ENCODE measurements at regions not wholly inside any gene's neighbourhood (a gene's known extent, or its start where the extent isn't known, plus 50 kb on each side); places are given as distances from the start of the nearest gene placed in this dataset.

DNA sequence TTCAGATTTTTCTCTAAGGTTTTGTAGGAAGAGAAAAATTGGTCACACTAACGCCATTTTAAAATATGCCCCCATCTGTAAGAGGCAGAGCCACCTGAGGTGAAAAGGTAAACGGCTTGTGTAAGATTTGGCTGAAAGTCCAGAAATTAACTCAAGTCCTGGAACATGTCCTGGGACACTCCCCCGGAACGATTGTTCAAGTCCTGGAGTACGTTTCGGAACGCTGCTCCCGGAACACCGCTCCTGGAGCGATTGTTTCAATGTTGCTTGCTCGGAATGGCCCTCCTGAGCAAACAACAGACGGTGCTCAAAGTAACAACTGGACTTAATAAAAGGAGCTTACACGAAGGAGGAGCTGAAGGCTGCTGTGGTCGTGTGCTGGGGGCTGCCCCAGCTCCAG is 796.5 kb upstream of the SLIT2 start:
- DNase-seq (ENCODE audit: low read depth in 2 of 3, low spot score in 2 of 3): no peak

DNA sequence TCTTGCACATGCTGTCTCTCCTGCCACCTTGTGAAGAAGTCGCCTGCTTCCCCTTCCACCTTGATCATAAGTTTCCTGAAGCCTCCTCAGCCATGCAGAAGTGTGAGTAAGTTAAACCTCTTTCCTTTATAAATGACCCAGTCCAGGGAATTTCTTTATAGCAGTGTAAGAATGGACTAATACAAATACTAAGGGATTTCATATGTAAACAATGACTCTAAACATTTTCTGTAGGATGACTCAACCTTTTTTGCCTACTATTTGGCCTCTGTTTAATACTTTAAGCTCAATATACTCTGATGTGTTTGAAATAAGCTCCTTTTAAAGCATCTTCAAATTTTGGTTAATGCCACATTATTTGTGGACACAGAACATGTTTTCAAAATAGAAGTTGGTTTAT is 813.5 kb upstream of the SLIT2 start:
- no peak for DNase-seq (ENCODE audit: low read depth in 2 of 3, low spot score in 2 of 3)

DNA sequence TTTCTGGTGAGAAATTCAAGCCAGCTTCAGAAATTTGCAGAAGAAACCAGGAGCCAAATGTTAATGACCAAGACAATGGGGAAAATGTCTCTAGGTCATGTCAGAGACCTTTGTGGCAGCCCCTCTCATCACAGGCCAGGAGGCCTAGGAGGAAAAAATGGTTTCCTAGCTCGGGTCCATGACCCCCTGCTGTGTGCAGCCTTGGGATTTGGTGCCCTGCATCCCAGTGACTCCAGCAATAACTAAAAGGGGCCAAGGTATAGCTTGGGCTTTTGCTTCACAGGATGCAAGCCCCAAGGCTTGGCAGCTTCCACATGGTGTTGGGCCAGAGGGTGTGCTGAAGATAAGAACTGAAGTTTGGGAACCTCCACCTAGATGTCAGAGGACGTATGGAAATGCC is 814.7 kb upstream of the SLIT2 start:
- no peak for DNase-seq (ENCODE audit: low read depth in 2 of 3, low spot score in 2 of 3)

DNA sequence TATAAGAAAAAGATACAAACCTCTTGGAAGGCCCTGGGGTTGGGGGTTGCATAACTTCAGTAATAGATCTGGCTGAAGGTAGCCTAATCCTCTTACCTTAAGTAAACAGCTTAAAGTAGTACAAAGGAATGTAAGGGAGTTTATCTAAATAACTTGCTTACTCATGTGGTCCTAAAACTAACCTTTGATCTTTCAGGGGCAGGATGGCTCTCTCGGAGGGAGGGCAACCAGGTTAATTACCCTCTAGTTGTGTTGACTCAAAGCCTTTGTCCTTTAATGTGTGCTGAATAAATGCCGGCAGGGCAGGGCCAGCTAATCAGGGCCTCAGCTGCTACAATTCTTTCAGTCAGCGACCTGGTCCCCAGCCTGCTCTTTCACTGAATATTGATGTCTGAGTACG is 822.0 kb upstream of the SLIT2 start:
- no peak for DNase-seq (ENCODE audit: low read depth in 2 of 3, low spot score in 2 of 3)

DNA sequence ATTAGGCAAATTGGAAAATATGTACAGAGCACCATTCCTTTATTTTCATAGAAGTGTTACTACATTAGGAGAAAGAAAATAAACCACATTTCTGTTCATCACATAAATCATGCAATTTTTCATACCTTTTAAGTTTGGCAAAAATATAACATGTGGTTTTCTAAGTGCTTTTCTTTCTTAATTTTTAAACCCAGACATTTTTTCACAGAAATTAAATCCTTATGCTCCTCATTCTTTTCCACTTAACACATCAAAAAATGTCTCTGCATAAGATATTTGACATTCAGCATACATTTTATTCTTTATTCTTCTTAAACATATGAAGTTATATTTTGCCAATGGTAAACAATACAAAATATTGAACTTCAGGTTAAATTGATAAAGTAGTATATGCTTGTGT is 826.6 kb upstream of the SLIT2 start:
- no peak for DNase-seq (ENCODE audit: low read depth in 2 of 3, low spot score in 2 of 3)

DNA sequence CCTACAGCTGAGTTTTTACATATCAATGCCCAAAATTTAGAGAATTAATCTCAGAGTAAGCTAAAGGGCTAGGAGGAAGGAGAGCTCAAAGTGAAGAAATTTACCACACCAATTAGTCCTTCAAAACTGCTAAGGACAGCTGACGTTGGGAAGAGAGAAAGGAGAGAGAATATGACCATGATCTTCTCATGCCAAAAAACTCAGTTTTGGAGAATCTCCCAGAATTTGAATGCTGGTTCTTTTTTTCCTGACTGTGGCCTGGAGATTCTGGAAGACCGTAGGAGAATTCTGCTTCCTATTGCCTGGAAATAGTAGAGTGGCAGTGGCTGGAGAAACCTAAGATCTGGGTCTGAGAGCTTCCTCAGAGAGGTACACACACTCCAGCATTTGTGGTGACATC is 834.4 kb upstream of the SLIT2 start:
- no peak for DNase-seq (ENCODE audit: low read depth in 2 of 3, low spot score in 2 of 3)

DNA sequence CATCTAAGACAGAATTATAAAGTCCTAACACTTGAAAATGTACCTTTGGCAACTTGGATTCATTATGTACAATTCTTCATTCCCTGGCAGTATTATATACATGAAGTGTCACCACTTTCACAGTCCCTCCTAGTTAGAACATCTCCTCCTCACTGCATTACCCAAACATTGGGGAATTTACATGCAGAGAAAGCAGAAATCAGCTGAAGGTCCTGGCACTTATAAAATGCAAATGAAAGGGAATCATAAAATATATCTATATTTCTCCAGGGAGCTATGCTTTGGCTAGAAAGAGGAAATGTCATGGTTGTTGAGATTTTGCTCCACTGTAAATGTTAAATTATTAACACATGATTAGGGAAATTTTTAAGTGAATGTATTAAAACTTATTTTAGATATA is 835.6 kb upstream of the SLIT2 start:
- no peak for DNase-seq (ENCODE audit: low read depth in 2 of 3, low spot score in 2 of 3)

DNA sequence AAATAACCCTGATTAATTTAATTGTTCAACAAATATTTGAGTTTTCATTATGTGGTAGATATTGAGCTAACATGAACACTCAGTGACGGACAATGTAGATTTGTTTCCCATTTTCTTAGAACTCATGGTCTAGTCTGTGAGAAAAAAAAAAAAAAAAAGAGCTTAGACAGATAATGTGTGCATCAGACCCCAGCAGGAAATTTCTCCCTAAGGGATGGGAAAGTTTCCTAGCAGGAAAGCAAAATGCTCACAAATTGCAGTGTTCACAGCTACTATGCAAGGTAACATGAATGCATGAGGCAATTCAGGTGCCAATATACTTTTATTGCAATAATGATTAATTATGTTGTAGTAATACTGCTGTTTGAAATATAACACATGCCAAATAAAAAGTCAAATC is 843.2 kb upstream of the SLIT2 start:
- no peak for DNase-seq (ENCODE audit: low read depth in 2 of 3, low spot score in 2 of 3)

DNA sequence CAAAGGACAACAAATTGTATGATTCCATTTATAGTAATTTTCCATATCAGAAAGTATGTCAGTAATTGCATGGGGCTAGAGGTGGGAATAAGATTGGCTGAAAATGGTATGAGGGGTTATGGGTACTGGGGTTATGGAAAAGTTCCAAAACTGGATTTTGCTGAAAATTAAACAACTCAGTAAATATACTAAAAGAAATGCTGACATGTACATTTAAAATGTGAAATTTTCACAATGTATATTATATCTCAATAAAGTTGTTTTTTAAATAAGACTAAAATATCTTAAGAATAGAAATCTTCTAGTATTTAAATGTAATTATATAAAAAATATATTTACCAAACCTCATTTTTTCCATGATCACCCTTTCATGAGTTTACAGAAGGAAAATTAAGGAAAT is 844.9 kb upstream of the SLIT2 start:
- no peak for DNase-seq (ENCODE audit: low read depth in 2 of 3, low spot score in 2 of 3)

DNA sequence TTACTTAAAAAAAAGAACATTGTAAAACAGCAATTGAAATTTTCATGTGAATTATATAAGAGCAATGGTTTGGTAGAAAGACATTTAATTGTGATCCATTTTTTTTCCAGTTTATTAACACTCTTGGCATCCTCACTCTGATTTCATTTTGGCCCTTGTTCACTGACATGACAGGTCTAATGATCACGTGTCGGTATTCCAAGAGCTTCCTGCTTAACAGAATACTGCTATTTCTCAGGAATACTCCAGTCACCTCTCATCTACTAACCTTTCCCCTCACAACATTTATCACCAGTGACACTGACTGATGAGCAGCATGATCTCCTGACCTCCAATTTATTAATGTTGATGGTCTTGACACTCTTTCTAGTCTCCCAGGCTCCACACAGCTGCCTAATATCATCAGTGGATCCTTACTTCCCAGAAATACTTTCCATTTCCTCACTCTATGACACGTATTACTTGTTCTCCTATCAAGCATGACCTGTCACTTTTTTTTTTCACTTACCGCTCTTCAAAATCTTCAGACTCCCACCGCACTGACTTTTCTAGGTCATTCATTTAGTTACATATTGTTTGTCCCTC is 847.8 kb upstream of the SLIT2 start:
- no peak for DNase-seq (ENCODE audit: low read depth in 2 of 3, low spot score in 2 of 3)

DNA sequence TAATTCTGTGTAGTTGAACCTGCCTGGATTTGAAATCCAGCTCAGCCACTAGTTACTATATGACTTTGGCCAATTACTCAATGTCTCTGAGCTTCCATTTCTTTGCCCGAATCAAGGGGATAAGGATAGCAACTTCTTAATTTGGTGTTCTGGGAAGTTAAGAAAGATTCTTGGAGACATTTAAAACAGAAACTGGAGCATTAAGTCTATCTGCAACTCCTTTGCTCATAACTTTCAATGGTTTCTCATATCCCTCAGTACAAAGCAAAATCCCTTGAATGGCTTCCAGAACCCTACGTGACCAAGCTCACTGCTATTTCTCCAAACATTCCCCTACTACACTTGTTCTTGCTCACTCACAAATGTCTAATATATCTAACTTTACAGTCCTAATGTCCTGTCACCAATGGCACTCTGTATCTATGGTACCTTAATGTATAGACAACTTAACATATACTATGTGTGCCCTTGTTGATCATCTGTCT is 849.1 kb upstream of the SLIT2 start:
- DNase-seq (ENCODE audit: low read depth in 2 of 3, low spot score in 2 of 3): no peak

DNA sequence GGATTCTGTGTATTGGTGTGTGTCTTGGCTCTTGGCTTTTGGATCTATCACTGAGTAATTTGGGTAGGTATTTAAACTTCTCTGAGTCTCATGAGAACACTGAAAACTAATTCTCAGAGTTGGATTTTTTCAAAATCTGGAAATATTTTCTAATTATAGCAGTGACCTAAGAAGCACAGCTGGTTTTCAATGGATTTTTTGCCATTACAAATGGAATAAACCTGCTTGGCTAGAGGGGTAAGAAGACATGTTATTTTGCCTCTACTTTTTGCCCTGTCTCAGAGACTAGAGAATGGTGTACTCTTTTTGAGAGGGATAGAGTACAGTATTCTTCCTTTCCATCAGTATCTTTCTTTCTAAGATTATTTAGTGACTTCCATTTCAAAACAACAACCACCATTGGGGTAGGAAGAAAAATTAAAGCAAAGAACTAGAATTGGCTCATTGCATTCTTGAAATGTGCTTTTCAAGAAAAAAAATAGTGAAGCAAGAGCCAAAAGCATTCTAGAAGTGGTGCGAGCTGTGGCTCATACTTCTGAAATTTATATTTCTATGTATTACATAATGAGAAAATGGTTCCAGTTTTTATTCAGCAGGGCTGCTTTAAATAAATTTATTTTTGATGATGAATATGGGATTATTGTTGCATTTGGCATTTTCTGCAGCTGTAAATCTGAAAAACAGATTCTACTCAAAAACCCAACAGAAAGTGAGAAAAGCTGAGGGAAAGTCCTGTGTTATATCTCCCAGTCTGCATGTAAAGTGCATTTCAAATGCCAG is 850.2 kb upstream of the SLIT2 start:
- DNase-seq (ENCODE audit: low read depth in 2 of 3, low spot score in 2 of 3): no peak

DNA sequence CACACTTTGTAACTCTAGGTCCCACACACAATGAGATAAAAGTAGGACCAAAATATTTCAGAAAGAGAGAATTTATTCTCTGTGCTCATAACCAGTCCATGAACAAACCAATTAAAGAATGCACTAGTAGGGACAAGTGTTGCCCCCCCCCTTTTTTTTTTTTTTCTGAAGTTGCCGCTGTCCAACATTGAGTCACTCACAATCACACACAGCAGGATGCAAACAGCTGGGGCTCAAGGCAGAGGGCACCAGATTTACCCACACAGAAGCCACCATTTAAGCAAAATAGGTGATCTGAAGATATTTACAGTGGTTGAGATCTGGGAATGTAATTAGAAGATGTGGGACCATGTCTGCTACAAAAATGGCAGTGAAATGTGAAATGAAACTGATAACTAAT is 850.9 kb upstream of the SLIT2 start:
- no peak for DNase-seq (ENCODE audit: low read depth in 2 of 3, low spot score in 2 of 3)

DNA sequence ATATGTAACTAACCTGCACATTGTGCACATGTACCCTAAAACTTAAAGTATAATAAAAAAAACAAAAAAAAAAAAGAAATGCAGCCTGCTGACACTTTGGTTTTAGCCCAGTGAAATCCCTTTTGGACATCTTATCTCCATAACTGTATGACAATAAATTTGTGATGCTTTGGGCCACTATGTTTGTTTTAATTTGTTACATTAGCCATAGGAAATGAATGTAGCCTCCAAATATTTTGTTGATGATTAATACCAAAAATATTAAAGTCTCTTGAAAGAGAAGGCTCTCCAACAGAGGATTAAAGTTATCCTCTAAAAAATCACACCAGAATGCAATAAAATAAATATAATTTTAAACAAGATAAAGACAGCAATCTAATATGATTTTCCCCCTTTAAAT is 852.7 kb upstream of the SLIT2 start:
- no peak for DNase-seq (ENCODE audit: low read depth in 2 of 3, low spot score in 2 of 3)

DNA sequence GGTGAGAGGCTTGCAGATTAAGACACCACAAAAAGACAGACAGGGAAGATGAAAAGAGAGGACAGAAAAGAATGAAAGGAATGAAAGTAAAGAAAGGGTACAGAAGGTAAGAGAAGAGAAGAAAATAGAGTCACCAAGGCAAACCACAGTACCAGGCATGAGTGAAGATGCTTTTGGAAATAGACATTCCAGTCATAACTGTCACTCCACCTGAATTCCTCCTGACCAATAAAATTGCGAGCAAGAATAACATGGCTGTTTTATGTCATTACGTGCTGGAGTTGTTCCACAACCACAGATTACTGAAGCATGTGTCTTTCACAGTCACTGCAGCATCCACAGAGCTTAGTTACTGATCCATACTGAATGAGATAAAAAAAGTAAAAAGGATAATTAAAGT is 864.9 kb upstream of the SLIT2 start:
- no peak for DNase-seq (ENCODE audit: low read depth in 2 of 3, low spot score in 2 of 3)

DNA sequence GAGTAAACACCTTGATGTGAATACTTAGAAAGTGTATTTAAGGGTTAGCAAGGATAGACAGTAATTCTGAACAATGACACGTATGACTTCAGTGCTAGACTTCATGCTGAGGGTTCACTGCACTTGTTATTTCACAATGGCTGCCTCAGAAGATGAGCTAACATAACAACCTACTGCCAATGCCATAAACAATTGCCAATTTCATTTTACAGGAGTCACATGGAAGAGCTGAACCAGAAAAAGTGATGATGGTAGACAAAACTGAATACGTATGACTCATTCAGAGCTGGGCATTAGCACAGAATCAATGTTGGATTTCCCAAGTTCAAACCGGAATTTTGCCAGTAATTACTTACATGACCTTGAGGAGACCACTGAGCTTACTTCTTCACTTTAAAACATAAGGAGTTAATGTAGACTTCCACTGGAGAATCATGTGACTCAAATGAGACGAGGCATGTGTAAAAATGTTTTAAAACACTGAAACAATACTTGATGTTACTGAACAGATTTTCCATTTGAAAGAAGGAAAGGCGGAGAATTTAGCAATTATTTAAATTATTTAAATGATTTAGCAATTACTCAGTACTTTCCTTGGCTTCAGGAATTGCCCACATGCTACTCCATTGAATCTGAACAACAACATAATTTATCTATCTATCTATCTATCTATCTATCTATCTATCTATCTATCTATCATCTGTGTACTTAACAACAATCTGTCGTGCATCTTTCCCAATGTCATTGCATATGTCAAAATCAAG is 868.5 kb upstream of the SLIT2 start:
- no peak for DNase-seq (ENCODE audit: low read depth in 2 of 3, low spot score in 2 of 3)

DNA sequence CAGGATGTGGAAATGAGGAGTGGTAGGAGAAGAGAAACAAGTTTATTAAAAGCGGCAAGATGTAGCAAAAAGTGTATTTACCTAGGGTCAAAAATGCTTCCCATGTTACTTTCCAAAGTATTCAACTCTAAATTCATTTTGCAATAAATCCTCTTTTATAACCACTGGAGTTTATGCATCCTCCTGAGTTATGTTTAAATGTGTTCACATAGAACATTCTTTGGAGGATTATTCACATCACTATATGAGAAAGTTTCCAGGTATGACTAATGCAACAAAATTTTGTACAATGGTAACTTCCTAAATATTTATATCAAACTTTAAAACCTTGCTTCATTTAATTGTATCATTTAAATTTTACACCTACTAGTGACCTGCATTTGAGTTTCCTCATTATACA is 870.6 kb upstream of the SLIT2 start:
- DNase-seq (ENCODE audit: low read depth in 2 of 3, low spot score in 2 of 3): no peak

DNA sequence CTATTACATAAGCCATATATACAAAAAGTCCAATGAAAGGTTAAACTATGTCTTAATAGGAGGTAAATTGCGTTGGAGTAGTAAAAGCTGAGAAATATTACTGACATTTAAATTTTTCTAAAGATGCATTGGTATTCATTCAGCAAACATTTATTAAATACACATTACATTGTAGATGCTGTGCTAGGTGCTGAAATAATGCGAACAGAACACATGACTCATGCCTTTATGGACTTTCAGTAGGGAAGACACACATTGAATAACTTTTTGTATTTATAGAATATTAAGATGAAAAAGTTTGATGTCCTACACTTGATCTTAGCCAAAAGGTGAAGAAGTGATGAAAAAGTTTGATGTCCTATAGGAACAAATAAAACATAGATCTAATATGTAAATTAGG is 871.1 kb upstream of the SLIT2 start:
- DNase-seq (ENCODE audit: low read depth in 2 of 3, low spot score in 2 of 3): no peak

DNA sequence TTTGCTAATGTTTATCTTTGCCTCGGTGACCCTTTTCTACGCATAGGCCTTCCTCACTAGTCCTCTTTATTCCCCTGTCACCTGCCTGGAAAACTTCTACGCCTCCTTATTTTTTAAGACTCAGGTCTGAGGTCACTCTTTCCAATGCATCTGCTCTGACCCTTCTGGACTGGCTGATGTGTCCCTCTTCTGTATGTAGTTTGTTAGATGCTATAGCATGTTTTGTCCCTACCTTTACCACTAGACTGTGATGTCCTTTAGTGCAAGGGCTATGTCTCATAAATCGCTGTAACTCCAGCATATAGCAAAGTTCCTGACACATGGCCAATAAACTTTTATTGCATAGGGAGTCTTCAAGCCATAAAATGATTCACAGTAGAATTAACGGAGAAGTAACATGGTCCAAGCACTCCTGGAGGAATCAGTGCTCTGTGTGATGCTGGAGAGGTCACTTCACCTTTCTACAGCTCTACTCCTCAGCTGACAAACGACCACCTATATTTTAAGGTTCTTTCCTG is 872.5 kb upstream of the SLIT2 start:
- no peak for DNase-seq (ENCODE audit: low read depth in 2 of 3, low spot score in 2 of 3)

DNA sequence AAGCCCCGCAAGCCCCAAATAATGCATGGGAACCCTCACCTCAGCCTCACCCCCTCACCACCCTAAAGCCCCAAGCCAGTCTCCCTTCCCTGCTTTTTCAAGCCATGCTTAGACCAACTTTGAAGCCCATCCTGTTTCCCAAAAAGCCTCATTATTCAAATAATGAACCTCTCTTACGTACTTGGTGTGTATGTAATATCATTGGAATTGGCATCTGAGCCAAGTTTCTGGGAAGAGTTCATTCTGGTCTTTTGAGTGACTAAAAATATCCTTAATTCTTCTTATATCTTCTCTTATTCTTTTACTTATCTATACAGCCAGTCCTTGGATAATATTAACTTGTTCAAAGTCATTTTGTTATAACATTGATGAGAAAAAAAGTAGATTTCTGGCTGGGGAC is 875.8 kb upstream of the SLIT2 start:
- DNase-seq (ENCODE audit: low read depth in 2 of 3, low spot score in 2 of 3): no peak

DNA sequence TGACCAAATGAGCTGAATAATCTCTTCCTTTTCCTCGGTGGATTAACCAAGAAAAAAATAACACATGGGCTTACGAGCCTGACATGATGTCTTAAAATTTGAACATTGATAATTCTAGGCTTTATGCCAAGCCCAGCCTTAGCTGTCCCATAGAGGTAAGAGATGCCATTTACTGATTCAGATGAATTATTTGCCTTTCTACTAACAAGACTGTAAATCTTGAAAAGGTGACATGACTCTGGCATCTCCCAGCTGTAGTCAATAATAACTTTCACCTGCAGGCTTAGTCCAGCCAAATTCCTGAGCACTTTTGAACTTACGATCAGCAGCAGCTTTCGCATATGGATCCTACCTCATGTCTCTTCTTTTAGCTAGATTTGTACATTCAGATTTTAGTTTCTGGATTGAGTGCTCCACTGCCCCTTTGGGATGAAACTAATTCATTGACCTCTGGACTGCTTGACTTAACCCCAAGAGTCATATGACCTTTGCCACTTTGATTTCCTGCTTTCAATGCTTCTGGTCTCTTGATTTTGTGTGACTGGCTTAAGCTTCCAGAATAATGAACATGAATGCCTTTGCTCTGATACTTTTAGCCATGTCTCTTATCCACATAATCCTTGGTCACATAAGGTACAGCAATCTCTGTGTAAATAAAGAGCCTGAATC is 876.4 kb upstream of the SLIT2 start:
- DNase-seq (ENCODE audit: low read depth in 2 of 3, low spot score in 2 of 3): no peak

DNA sequence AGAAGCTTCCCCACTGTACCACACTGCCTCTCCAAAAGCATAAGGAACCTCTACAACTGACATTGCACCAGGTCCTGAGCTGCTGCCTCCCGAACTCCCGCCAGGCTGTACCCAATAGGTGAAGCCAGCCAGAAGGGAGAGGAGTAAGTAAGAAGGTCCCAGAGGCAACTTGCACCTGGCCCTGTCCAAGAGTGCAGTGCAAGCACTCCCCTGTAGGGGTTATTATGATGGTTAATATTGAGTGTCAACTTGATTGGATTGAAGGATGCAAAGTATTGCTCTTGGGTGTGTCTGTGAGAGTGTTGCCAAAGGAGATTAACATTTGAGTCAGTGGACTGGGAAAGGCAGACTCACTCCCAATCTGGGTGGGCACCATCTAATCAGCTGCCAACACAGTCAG is 879.3 kb upstream of the SLIT2 start:
- DNase-seq (ENCODE audit: low read depth in 2 of 3, low spot score in 2 of 3): no peak
